ENCODE measurements at regions not wholly inside any gene's neighbourhood (a gene's known extent, or its start where the extent isn't known, plus 50 kb on each side); places are given as distances from the start of the nearest gene placed in this dataset.

DNA sequence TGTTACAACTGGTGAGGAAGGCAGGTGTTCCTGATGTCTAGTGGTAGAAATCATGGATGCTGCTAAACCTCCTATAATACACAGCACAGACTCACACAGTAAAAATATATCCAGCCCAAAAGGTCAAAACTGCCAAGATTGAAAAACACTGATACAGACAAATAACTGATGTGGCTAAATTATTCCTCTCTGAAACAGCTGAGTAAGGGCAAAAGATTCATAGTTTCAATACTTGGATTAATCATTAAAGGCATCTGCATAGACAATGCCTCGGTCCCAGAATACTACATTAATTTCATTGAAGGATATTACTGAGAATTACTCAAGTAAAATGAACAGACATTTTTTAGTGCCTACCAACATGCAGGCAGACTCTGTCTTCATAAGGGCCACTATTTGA, 180.7 kb upstream of the CRIM1 start:
- no peak overlapping the region for H3K9ac ChIP-seq (ENCODE audit: low read length in 3 of 3)
- TF ChIP-seq, protein P1, sequence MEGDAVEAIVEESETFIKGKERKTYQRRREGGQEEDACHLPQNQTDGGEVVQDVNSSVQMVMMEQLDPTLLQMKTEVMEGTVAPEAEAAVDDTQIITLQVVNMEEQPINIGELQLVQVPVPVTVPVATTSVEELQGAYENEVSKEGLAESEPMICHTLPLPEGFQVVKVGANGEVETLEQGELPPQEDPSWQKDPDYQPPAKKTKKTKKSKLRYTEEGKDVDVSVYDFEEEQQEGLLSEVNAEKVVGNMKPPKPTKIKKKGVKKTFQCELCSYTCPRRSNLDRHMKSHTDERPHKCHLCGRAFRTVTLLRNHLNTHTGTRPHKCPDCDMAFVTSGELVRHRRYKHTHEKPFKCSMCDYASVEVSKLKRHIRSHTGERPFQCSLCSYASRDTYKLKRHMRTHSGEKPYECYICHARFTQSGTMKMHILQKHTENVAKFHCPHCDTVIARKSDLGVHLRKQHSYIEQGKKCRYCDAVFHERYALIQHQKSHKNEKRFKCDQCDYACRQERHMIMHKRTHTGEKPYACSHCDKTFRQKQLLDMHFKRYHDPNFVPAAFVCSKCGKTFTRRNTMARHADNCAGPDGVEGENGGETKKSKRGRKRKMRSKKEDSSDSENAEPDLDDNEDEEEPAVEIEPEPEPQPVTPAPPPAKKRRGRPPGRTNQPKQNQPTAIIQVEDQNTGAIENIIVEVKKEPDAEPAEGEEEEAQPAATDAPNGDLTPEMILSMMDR (IDR thresholded peaks at IDR 0.05; ENCODE audit: borderline replicate concordance, extremely low read depth, insufficient read depth) = no peak
- no peaks in the 10 kb centered on the region for H3K36me3 ChIP-seq (ENCODE audit: control insufficient read depth in 2 of 3, insufficient read depth in 3 of 3, low read length in 3 of 3)
- H3K4me3 ChIP-seq (ENCODE audit: low read length in 3 of 3) = no peak overlapping the region
- intact Hi-C loops (cut with DNase I) = no loop called here
- no peaks in the 10 kb centered on the region for H3K4me1 ChIP-seq (ENCODE audit: control insufficient read depth in 2 of 3, insufficient read depth in 2 of 3, low read depth in 1 of 3, low read length in 3 of 3)
- FAIRE-seq (no peak), DNase-seq (no peak)
- no peak overlapping the region for H3K27ac ChIP-seq (ENCODE audit: low read depth in 2 of 2, low read length in 2 of 2)
- no peaks in the 10 kb centered on the region for H3K9me3 ChIP-seq (ENCODE audit: control insufficient read depth in 2 of 3, insufficient read depth in 1 of 3, low read length in 3 of 3)
- no peaks in the 10 kb centered on the region for H3K27me3 ChIP-seq (ENCODE audit: control insufficient read depth, insufficient read depth, low read length)

DNA sequence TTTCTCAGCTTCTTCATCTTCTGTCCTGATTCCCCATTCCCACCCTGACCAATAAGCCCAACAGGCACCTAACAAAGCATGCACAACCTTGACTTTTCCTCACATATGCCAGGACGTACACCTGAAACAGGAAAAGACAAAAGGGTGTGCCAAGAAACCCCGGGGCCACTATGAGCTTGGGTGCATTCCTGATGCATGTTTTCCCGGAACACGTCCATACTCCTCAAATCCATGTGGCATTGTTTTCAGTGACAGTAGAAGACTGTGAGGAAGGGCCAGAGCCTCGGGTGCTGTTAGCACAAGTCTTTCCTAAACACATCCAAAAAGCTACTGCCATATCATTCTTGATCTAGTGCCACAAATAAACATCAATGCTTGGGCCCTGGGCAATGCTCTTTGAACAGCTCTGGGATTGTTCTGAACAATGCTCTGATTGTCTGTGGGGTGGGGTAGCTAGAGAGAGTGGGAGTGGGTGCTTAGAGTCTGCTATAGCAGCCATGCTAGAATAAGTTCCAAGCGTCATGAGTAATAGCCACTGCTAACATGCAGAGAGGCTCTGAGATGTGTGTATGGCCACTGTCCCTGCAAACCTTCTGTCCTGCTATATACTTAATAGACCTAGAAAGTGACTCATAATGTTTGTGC, 181.7 kb upstream of the CRIM1 start:
- Histone ChIP-seq H3K4me1 (ENCODE audit: control insufficient read depth in 2 of 3, insufficient read depth in 2 of 3, low read depth in 1 of 3, low read length in 3 of 3) (no peaks in the 10 kb centered on the region), H3K9ac (ENCODE audit: low read length in 3 of 3) (no peak overlapping the region), H3K36me3 (ENCODE audit: control insufficient read depth in 2 of 3, insufficient read depth in 3 of 3, low read length in 3 of 3) (no peaks in the 10 kb centered on the region), H3K27ac (ENCODE audit: low read depth in 2 of 2, low read length in 2 of 2) (no peak overlapping the region), H3K27me3 (ENCODE audit: control insufficient read depth, insufficient read depth, low read length) (no peaks in the 10 kb centered on the region), H3K9me3 (ENCODE audit: control insufficient read depth in 2 of 3, insufficient read depth in 1 of 3, low read length in 3 of 3) (no peaks in the 10 kb centered on the region), H3K4me3 (ENCODE audit: low read length in 3 of 3) (no peak overlapping the region)
- TF ChIP-seq, protein P1 (IDR thresholded peaks at IDR 0.05; ENCODE audit: borderline replicate concordance, extremely low read depth, insufficient read depth) = no peak
- FAIRE-seq (no peak), DNase-seq (no peak)
- intact Hi-C loops (cut with DNase I) = no loop called here

DNA sequence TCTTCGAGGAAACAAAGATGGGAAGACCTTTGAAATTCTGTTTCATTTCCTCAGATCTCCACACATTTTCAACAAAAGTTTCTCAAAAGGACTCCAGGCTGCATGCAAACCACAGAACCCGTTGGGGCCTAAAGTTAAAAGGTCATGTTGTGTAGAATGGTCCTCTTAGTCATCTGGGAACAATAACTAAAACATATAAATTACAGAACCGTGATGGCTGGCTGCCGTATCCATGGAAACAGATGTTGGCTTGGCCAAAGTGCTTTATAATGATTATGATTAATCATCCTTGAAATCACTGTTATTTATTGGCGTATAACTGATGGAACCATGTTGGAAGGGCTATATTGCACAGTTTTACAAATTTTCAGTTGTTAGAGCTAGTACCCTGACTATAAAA, 182.8 kb upstream of the CRIM1 start:
- H3K36me3 ChIP-seq (ENCODE audit: control insufficient read depth in 2 of 3, insufficient read depth in 3 of 3, low read length in 3 of 3) = no peaks in the 10 kb centered on the region
- TF ChIP-seq, protein P1 (IDR thresholded peaks at IDR 0.05; ENCODE audit: borderline replicate concordance, extremely low read depth, insufficient read depth) = no peak
- no peak overlapping the region for H3K9ac ChIP-seq (ENCODE audit: low read length in 3 of 3)
- DNase-seq (peak in 3 of 5 donors; percentile 17 to 58 (median 49)), FAIRE-seq (no peak)
- no peaks in the 10 kb centered on the region for H3K4me1 ChIP-seq (ENCODE audit: control insufficient read depth in 2 of 3, insufficient read depth in 2 of 3, low read depth in 1 of 3, low read length in 3 of 3)
- no peak overlapping the region for H3K27ac ChIP-seq (ENCODE audit: low read depth in 2 of 2, low read length in 2 of 2)
- no peaks in the 10 kb centered on the region for H3K9me3 ChIP-seq (ENCODE audit: control insufficient read depth in 2 of 3, insufficient read depth in 1 of 3, low read length in 3 of 3)
- no peak overlapping the region for H3K4me3 ChIP-seq (ENCODE audit: low read length in 3 of 3)
- H3K27me3 ChIP-seq (ENCODE audit: control insufficient read depth, insufficient read depth, low read length) = no peaks in the 10 kb centered on the region
- intact Hi-C loops (cut with DNase I) = no loop called here

DNA sequence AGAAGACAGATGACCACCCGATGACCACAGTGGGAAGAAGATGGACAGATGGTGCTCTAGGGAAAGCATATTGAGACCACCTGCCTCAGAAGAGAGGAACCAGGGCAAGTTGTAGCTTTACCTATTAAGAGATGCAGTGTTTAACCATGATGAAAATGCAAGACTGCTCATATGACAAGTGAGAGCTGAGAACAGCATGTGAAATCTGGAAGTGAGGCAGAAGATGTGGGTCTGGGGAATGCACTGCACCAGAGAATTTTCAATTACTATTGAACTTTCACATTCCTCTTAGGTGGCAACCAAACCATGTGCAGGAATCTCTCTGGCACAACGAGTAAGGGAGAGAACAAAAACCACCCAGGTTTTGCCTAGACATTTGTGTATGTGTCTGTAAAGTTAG, 184.8 kb upstream of the CRIM1 start:
- Histone ChIP-seq H3K4me3 (ENCODE audit: low read length in 3 of 3) (no peak overlapping the region), H3K27ac (ENCODE audit: low read depth in 2 of 2, low read length in 2 of 2) (no peak overlapping the region), H3K36me3 (ENCODE audit: control insufficient read depth in 2 of 3, insufficient read depth in 3 of 3, low read length in 3 of 3) (no peaks in the 10 kb centered on the region), H3K9me3 (ENCODE audit: control insufficient read depth in 2 of 3, insufficient read depth in 1 of 3, low read length in 3 of 3) (no peaks in the 10 kb centered on the region), H3K9ac (ENCODE audit: low read length in 3 of 3) (no peak overlapping the region), H3K4me1 (ENCODE audit: control insufficient read depth in 2 of 3, insufficient read depth in 2 of 3, low read depth in 1 of 3, low read length in 3 of 3) (no peaks in the 10 kb centered on the region), H3K27me3 (ENCODE audit: control insufficient read depth, insufficient read depth, low read length) (no peaks in the 10 kb centered on the region)
- no peak for FAIRE-seq
- TF ChIP-seq, protein P1 (IDR thresholded peaks at IDR 0.05; ENCODE audit: borderline replicate concordance, extremely low read depth, insufficient read depth) = no peak
- no peak for DNase-seq
- intact Hi-C loops (cut with DNase I) = no loop called here

Measured in kidney (tissue), 13 donors.